ENCODE measurements at regions not wholly inside any gene's neighbourhood (a gene's known extent, or its start where the extent isn't known, plus 50 kb on each side); places are given as distances from the start of the nearest gene placed in this dataset.

DNA sequence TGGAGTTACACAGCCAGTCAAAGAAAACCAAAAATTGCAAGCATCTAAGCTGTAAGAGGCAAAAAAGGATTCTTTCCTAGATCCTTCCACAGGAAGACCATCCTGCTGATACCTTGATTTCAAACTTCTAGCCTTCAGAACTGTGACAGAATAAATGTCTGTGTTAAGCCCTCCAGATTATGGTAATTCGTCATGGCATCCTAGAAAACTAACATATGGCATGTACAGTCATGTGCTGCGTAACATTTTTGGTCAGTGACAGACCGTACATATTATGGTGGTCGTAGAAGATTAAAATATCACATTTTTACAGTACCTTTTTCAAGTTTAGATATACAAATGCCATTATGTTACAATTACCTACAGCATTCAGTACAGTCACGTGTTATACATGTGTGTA is 660.9 kb upstream of the LMO3 start:
- no peak for TF ChIP-seq ZNF281 (CRISPR knock-in tag; IDR thresholded peaks at IDR 0.05)
- no peak for TF ChIP-seq ETV6 (CRISPR knock-in tag; IDR thresholded peaks at IDR 0.05)
- no peak for TF ChIP-seq ZNF532 (CRISPR knock-in tag; IDR thresholded peaks at IDR 0.05; ENCODE audit: borderline replicate concordance)
- no peak for TF ChIP-seq ELF4 (CRISPR knock-in tag; IDR thresholded peaks at IDR 0.05; ENCODE audit: low read depth)
- TF ChIP-seq CBFB (CRISPR knock-in tag; IDR thresholded peaks at IDR 0.05; ENCODE audit: low read depth) = no peak
- TF ChIP-seq ZMAT4 (CRISPR knock-in tag; IDR thresholded peaks at IDR 0.05) = no peak
- no peak for TF ChIP-seq NR1H2 (CRISPR knock-in tag; IDR thresholded peaks at IDR 0.05)
- no peak for TF ChIP-seq OVOL2 (CRISPR knock-in tag; IDR thresholded peaks at IDR 0.05; ENCODE audit: borderline replicate concordance)
- TF ChIP-seq SP1 (CRISPR knock-in tag; conservative IDR thresholded peaks at IDR 0.05) = no peak
- no peak for TF ChIP-seq GTF2I (CRISPR knock-in tag; conservative IDR thresholded peaks at IDR 0.05)
- TF ChIP-seq SOX15 (CRISPR knock-in tag; IDR thresholded peaks at IDR 0.05) = no peak
- no peak for TF ChIP-seq E2F1 (CRISPR knock-in tag; IDR thresholded peaks at IDR 0.05)
- TF ChIP-seq ZNF416 (CRISPR knock-in tag; IDR thresholded peaks at IDR 0.05) = no peak
- TF ChIP-seq CREM (CRISPR knock-in tag; IDR thresholded peaks at IDR 0.05) = no peak
- TF ChIP-seq CTCF (IDR thresholded peaks at IDR 0.05) = no peak
- H3K27ac Mint-ChIP-seq = no peak overlapping the region
- CTCF ChIA-PET = no interaction called here
- H3K27me3 Mint-ChIP-seq (ENCODE audit: low read depth) = no peaks in the 10 kb centered on the region
- H3K4me1 Mint-ChIP-seq = no peaks in the 10 kb centered on the region
- ATAC-seq = no peak
- H3K9me3 Mint-ChIP-seq = no peaks in the 10 kb centered on the region
- DNase-seq (ENCODE audit: low spot score) = no peak
- H3K36me3 Mint-ChIP-seq = no peaks in the 10 kb centered on the region
- H3K4me3 Mint-ChIP-seq = no peak overlapping the region
- POLR2A ChIA-PET = no interaction called here

- Mint-ChIP-seq H3K4me1 (no peaks in the 10 kb centered on the region), H3K27ac (no peak overlapping the region)
- CTCF ChIA-PET = no interaction called here
- TF ChIP-seq RELA (CRISPR knock-in tag; IDR thresholded peaks at IDR 0.05; ENCODE audit: borderline replicate concordance) = no peak
- TF ChIP-seq CREM (CRISPR knock-in tag; IDR thresholded peaks at IDR 0.05) = no peak
- no peak for TF ChIP-seq ZMAT4 (CRISPR knock-in tag; IDR thresholded peaks at IDR 0.05)
- no peak for TF ChIP-seq IRF2 (CRISPR knock-in tag; IDR thresholded peaks at IDR 0.05; ENCODE audit: borderline replicate concordance, low read depth)
- TF ChIP-seq ZSCAN18 (CRISPR knock-in tag; IDR thresholded peaks at IDR 0.05) = no peak
- no peak for TF ChIP-seq CREB1 (CRISPR knock-in tag; IDR thresholded peaks at IDR 0.05)
- TF ChIP-seq FOXP1 (CRISPR knock-in tag; IDR thresholded peaks at IDR 0.05; ENCODE audit: borderline replicate concordance) = no peak
- TF ChIP-seq NR1H2 (CRISPR knock-in tag; IDR thresholded peaks at IDR 0.05) = no peak
- TF ChIP-seq MLX (CRISPR knock-in tag; IDR thresholded peaks at IDR 0.05) = no peak
- TF ChIP-seq ATF1 (CRISPR knock-in tag; IDR thresholded peaks at IDR 0.05) = no peak
- TF ChIP-seq E2F1 (CRISPR knock-in tag; IDR thresholded peaks at IDR 0.05) = no peak
Observed at GRCh38 chr12:17264603-17265002, 658.6 kb upstream of the LMO3 start.

More at GRCh38 chr12:17264603-17265002, 658.6 kb upstream of the LMO3 start:
- Mint-ChIP-seq H3K36me3 (no peaks in the 10 kb centered on the region), H3K27me3 (ENCODE audit: low read depth) (no peaks in the 10 kb centered on the region), H3K9me3 (peaks cover 3% of the 10 kb centered on the region; the same call in 1 of the 2 replicates), H3K4me3 (no peak overlapping the region)
- POLR2A ChIA-PET = no interaction called here
- ATAC-seq (no peak), DNase-seq (ENCODE audit: low spot score) (no peak)
